Panc1 (cell line): ENCODE measurements at regions not wholly inside any gene's neighbourhood (a gene's known extent, or its start where the extent isn't known, plus 50 kb on each side); places are given as distances from the start of the nearest gene placed in this dataset.

Experiments used
- ATAC-seq: fragments of 200-7000 bp; cut with Tn5 transposase; 2 replicates; pipeline ENCODE4 v1.9.1; 2020; ENCODE audit warnings: mild to moderate bottlenecking, moderate library complexity
- BruUV-seq: library from RNA; stranded (reverse); fragments of 400-500 nt; replicated peaks from 2 replicates; lab custom pipeline; 2021; lab: Mats Ljungman, UMichigan
- CTCF ChIA-PET: fragments of 300-600 bp; sonication (Branson Sonifier 250); formaldehyde crosslinking; loops from one replicate; lab custom pipeline; 2022; ENCODE audit warnings: antibody characterized with exemption; lab: Charles Lee
- POLR2A ChIA-PET: fragments of 300-600 bp; sonication (Branson Sonifier 250); formaldehyde crosslinking; loops from one replicate; lab custom pipeline; 2022; ENCODE audit warnings: antibody characterized with exemption; lab: Charles Lee
- DNase-seq: peaks from one replicate; pipeline ENCODE4 v3.0.0-alpha.2; 2010; ENCODE audit warnings: low read depth, low spot score
- H3K27ac ChIP-seq: 2 replicates; pipeline ENCODE4 v1.5.1; 2011; ENCODE audit warnings: mild to moderate bottlenecking, low read length, inconsistent platforms
- H3K27me3 ChIP-seq: fragments of 200-500 bp; sonication (Bioruptor generic); 2 replicates; pipeline ENCODE4 v1.6.0; 2014; ENCODE audit warnings: low read length, inconsistent platforms; ENCODE audit not compliant: control insufficient read depth, insufficient read depth
- H3K36me3 ChIP-seq: fragments of 200-500 bp; sonication (Bioruptor generic); 2 replicates; pipeline ENCODE4 v1.5.1; 2014; ENCODE audit warnings: inconsistent platforms, mild to moderate bottlenecking, low read length, moderate library complexity; ENCODE audit not compliant: control insufficient read depth, insufficient read depth
- H3K4me1 ChIP-seq: 2 replicates; pipeline ENCODE4 v1.5.1; 2011; ENCODE audit warnings: inconsistent platforms, mild to moderate bottlenecking, low read length, moderate library complexity; ENCODE audit not compliant: control insufficient read depth, insufficient read depth
- H3K4me3 ChIP-seq, 2 experiments: 2 replicates each; pipeline ENCODE4 v1.5.1; 2011 to 2012; ENCODE audit warnings: low read depth in 2 of 2, low read length in 2 of 2, mild to moderate bottlenecking in 2 of 2, inconsistent platforms in 1 of 2, moderate library complexity in 1 of 2
- H3K9me3 ChIP-seq: fragments of 200-500 bp; sonication (Bioruptor generic); 2 replicates; pipeline ENCODE4 v1.5.1; 2014; ENCODE audit warnings: low read depth, mild to moderate bottlenecking, inconsistent platforms, low read length, moderate library complexity; ENCODE audit not compliant: control insufficient read depth, insufficient read depth
- POLR2AphosphoS5 ChIP-seq: IDR thresholded peaks from 2 replicates; pipeline ENCODE4 v1.6.1; 2012; ENCODE audit warnings: mild to moderate bottlenecking, low read depth, low read length, moderate library complexity
- SIN3A ChIP-seq: IDR thresholded peaks from 2 replicates; pipeline ENCODE4 v1.6.1; 2012; ENCODE audit warnings: low read depth, mild to moderate bottlenecking, low read length, moderate library complexity, borderline replicate concordance; ENCODE audit not compliant: insufficient read depth
- TCF7L2 ChIP-seq: IDR thresholded peaks from 2 replicates; pipeline ENCODE4 v1.6.1; 2011; ENCODE audit warnings: mild to moderate bottlenecking, low read depth, low read length, inconsistent platforms
- in situ Hi-C: cut with HindIII; loops from 2 replicates; pipeline ENCODE4 v1.10.0; 2016; ENCODE audit warnings: low sequenced_read_pairs, low pct_unique_long_range_greater_than_20kb
- intact Hi-C: fragments of 100-400 bp; cut with micrococcal nuclease; formaldehyde crosslinking; loops from one replicate; pipeline ENCODE4 v1.10.0; 2022; ENCODE audit not compliant: unreplicated experiment
- TF ChIP-seq, protein P1 (sequence below), 2 experiments: IDR thresholded peaks; 2 replicates each; pipeline ENCODE4 v1.6.1; 2011 to 2012; ENCODE audit warnings: low read depth in 2 of 2, control low read depth in 1 of 2, low read length in 1 of 2, mild to moderate bottlenecking in 1 of 2, moderate library complexity in 1 of 2; ENCODE audit not compliant: insufficient read depth in 1 of 2
- TF ChIP-seq, protein P2 (sequence below): fragments of 450-650 bp; IDR thresholded peaks from 2 replicates; pipeline ENCODE4 v1.5.1; 2017; ENCODE audit warnings: mild to moderate bottlenecking

DNA sequence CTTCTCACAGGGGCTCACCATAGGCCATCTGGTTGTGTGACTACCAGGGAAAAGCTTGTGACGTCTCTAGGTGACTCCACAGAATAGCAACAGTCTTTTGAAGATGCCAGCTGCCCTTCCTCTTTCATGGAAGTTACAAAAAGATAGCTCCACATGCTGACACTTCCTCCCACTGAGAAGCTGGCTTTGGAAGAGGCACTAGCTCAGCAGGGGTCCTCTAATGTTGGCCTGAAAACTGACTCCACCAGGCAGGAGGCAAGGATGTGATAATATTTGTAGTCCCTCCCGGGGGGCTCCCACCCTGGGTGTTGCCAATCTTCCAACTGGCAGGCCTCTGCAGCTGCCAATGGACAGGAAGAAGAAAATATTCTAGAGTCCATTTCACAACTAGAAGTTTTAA is 343.5 kb downstream of the NEK10 start:
- intact Hi-C loops, result no loop called here
- Histone ChIP-seq H3K4me1 (no peaks in the 10 kb centered on the region), H3K27me3 (no peaks in the 10 kb centered on the region), H3K9me3 (no peaks in the 10 kb centered on the region), H3K4me3 (no peak overlapping the region), H3K36me3 (no peaks in the 10 kb centered on the region), H3K27ac (no peak overlapping the region)
- in situ Hi-C loops, result no loop called here
- ATAC-seq (no peak), DNase-seq (no peak)
- no TSS peak for BruUV-seq
- ChIA-PET CTCF (no interaction called here), POLR2A (no interaction called here)
- TF ChIP-seq, protein P1, sequence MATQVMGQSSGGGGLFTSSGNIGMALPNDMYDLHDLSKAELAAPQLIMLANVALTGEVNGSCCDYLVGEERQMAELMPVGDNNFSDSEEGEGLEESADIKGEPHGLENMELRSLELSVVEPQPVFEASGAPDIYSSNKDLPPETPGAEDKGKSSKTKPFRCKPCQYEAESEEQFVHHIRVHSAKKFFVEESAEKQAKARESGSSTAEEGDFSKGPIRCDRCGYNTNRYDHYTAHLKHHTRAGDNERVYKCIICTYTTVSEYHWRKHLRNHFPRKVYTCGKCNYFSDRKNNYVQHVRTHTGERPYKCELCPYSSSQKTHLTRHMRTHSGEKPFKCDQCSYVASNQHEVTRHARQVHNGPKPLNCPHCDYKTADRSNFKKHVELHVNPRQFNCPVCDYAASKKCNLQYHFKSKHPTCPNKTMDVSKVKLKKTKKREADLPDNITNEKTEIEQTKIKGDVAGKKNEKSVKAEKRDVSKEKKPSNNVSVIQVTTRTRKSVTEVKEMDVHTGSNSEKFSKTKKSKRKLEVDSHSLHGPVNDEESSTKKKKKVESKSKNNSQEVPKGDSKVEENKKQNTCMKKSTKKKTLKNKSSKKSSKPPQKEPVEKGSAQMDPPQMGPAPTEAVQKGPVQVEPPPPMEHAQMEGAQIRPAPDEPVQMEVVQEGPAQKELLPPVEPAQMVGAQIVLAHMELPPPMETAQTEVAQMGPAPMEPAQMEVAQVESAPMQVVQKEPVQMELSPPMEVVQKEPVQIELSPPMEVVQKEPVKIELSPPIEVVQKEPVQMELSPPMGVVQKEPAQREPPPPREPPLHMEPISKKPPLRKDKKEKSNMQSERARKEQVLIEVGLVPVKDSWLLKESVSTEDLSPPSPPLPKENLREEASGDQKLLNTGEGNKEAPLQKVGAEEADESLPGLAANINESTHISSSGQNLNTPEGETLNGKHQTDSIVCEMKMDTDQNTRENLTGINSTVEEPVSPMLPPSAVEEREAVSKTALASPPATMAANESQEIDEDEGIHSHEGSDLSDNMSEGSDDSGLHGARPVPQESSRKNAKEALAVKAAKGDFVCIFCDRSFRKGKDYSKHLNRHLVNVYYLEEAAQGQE (IDR thresholded peaks at IDR 0.05; ENCODE audit: insufficient read depth in 1 of 2, low read depth in 2 of 2, low read length in 1 of 2), result no peak
- no peak for TF ChIP-seq SIN3A
- no peak for TF ChIP-seq TCF7L2
- TF ChIP-seq, protein P2, sequence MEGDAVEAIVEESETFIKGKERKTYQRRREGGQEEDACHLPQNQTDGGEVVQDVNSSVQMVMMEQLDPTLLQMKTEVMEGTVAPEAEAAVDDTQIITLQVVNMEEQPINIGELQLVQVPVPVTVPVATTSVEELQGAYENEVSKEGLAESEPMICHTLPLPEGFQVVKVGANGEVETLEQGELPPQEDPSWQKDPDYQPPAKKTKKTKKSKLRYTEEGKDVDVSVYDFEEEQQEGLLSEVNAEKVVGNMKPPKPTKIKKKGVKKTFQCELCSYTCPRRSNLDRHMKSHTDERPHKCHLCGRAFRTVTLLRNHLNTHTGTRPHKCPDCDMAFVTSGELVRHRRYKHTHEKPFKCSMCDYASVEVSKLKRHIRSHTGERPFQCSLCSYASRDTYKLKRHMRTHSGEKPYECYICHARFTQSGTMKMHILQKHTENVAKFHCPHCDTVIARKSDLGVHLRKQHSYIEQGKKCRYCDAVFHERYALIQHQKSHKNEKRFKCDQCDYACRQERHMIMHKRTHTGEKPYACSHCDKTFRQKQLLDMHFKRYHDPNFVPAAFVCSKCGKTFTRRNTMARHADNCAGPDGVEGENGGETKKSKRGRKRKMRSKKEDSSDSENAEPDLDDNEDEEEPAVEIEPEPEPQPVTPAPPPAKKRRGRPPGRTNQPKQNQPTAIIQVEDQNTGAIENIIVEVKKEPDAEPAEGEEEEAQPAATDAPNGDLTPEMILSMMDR, result no peak
- no peak for TF ChIP-seq POLR2AphosphoS5

DNA sequence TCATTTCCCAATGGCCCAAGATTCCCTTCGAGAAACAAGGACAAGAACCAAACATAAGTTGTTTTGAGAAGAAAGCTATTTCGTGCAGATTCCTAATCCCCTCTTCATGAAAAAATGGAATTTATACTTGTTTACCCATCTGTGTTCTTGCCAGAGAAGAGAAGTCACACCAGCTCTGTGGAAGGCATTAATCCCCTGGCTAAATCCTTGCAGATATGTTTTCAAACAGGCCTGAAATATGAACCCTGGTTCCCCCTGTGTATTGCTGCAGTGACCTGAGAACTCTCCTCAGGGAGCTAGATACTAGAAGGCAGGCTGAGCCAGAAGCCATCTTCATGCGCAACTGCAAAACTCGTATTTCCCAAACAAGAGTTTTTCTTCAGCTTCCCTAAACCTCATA is 337.7 kb downstream of the NEK10 start:
- Histone ChIP-seq H3K4me1 (no peaks in the 10 kb centered on the region), H3K27me3 (no peaks in the 10 kb centered on the region), H3K36me3 (no peaks in the 10 kb centered on the region), H3K27ac (no peak overlapping the region), H3K4me3 (no peak overlapping the region), H3K9me3 (no peaks in the 10 kb centered on the region)
- DNase-seq (no peak), ATAC-seq (no peak)
- in situ Hi-C loops, result no loop called here
- TF ChIP-seq, protein P1 (IDR thresholded peaks at IDR 0.05; ENCODE audit: insufficient read depth in 1 of 2, low read depth in 2 of 2, low read length in 1 of 2), result no peak
- no peak for TF ChIP-seq SIN3A
- intact Hi-C loops, result no loop called here
- ChIA-PET POLR2A (no interaction called here), CTCF (no interaction called here)
- no TSS peak for BruUV-seq
